ENCODE measurements at regions not wholly inside any gene's neighbourhood (a gene's known extent, or its start where the extent isn't known, plus 50 kb on each side); places are given as distances from the start of the nearest gene placed in this dataset.

GRCh38 chr3:6367171-6367570 is 493.7 kb upstream of the GRM7 start:
- H3K4me3 ChIP-seq (replicated peaks in 1 of 3; ENCODE audit: insufficient read depth in 1 of 3, low read depth in 1 of 3, low read length in 3 of 3): no peak overlapping the region
- no peaks in the 10 kb centered on the region for H4K20me1 ChIP-seq (replicated peaks; ENCODE audit: control insufficient read depth, extremely low read depth, insufficient read depth, low read length)
- H2AFZ ChIP-seq (ENCODE audit: low read depth, low read length): no peak overlapping the region
- H3K79me2 ChIP-seq (ENCODE audit: control insufficient read depth, insufficient read depth, low read length): no peaks in the 10 kb centered on the region
- H3K27me3 ChIP-seq (ENCODE audit: control insufficient read depth in 2 of 2, insufficient read depth in 2 of 2, low read length in 2 of 2): no peaks in the 10 kb centered on the region
- CTCF ChIA-PET: no interaction called here
- FAIRE-seq (no peak), DNase-seq (ENCODE audit: low read depth, low spot score) (no peak)
- H3K9me3 ChIP-seq (replicated peaks; ENCODE audit: control insufficient read depth, insufficient read depth, low read length): no peaks in the 10 kb centered on the region
- POLR2A ChIA-PET: no interaction called here
- H3K4me2 ChIP-seq (ENCODE audit: insufficient read depth, low read length): no peak overlapping the region
- H3K9ac ChIP-seq (replicated peaks; ENCODE audit: extremely low read depth, insufficient read depth, low read length): no peak overlapping the region
- H3K36me3 ChIP-seq (ENCODE audit: control insufficient read depth in 2 of 2, extremely low read depth in 1 of 2, insufficient read depth in 2 of 2, low read length in 2 of 2): no peaks in the 10 kb centered on the region
- BruUV-seq (replicated peaks): no TSS peak
- dilution Hi-C loops (cut with MboI; ENCODE audit: extremely low pct_ligation_motif_present, low sequenced_read_pairs): no loop called here
- no peak overlapping the region for H3K27ac ChIP-seq (ENCODE audit: insufficient read depth, low read depth, low read length)
- TF ChIP-seq POLR2A (IDR thresholded peaks at IDR 0.05; ENCODE audit: low read depth, low read length): no peak
- no peak for TF ChIP-seq GATA2 (IDR thresholded peaks at IDR 0.05; ENCODE audit: insufficient read depth, insufficient read length, low read depth, low read length)
- no peak for TF ChIP-seq JUN (IDR thresholded peaks at IDR 0.05; ENCODE audit: borderline replicate concordance, insufficient read depth, insufficient read length, low read depth)
- no peak for TF ChIP-seq POLR2AphosphoS5 (IDR thresholded peaks at IDR 0.05; ENCODE audit: insufficient read depth, low read depth, low read length)
- TF ChIP-seq, protein P1, sequence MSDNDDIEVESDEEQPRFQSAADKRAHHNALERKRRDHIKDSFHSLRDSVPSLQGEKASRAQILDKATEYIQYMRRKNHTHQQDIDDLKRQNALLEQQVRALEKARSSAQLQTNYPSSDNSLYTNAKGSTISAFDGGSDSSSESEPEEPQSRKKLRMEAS (IDR thresholded peaks at IDR 0.05; ENCODE audit: insufficient read depth, insufficient read length): no peak
- no peak for TF ChIP-seq MYC (IDR thresholded peaks at IDR 0.05; ENCODE audit: low read depth, low read length)
- no peak for TF ChIP-seq FOS (IDR thresholded peaks at IDR 0.05; ENCODE audit: borderline replicate concordance, insufficient read depth, low read length)
- no peak for TF ChIP-seq EZH2 (IDR thresholded peaks at IDR 0.05; ENCODE audit: borderline replicate concordance, low read depth, low read length, severe bottlenecking)
- TF ChIP-seq CTCF (IDR thresholded peaks at IDR 0.05; ENCODE audit: extremely low read depth in 1 of 2, insufficient read depth in 1 of 2, low read depth in 1 of 2, low read length in 2 of 2): no peak
- intact Hi-C loops (cut with micrococcal nuclease): no loop called here
- no peaks in the 10 kb centered on the region for H3K4me1 ChIP-seq (ENCODE audit: control insufficient read depth, extremely low read depth, insufficient read depth, low read length)
- H3K9me1 ChIP-seq (replicated peaks; ENCODE audit: control insufficient read depth, extremely low read depth, insufficient read depth, low read length): no peaks in the 10 kb centered on the region

All from endothelial cell of umbilical vein (primary cell).